HCT116 (cell line): ENCODE measurements at regions not wholly inside any gene's neighbourhood (a gene's known extent, or its start where the extent isn't known, plus 50 kb on each side); places are given as distances from the start of the nearest gene placed in this dataset.

Source experiments
- ATAC-seq: fragments of 200-7000 bp; cut with Tn5 transposase; 2 replicates; pipeline ENCODE4 v1.9.1; 2020; ENCODE audit warnings: mild to moderate bottlenecking, moderate library complexity
- BruUV-seq: library from RNA; stranded (reverse); fragments of 400-500 nt; replicated peaks from 2 replicates; lab custom pipeline; 2021; lab: Mats Ljungman, UMichigan
- CTCF ChIA-PET: fragments of 300-600 bp; sonication (Branson Sonifier 250); formaldehyde crosslinking; loops from one replicate; lab custom pipeline; 2021; ENCODE audit warnings: antibody characterized with exemption; lab: Charles Lee
- POLR2A ChIA-PET: fragments of 300-600, 350-600 bp; sonication (Branson Sonifier 250); formaldehyde crosslinking; loops from one replicate; lab custom pipeline; 2021; ENCODE audit warnings: antibody characterized with exemption; lab: Charles Lee
- RAD21 ChIA-PET, 2 experiments: fragments of 300-600 bp; sonication (Branson Sonifier 250); formaldehyde crosslinking; loops; one replicate each; lab custom pipeline; 2023; ENCODE audit warnings: low total read pairs in 2 of 2; ENCODE audit not compliant: uncharacterized antibody in 2 of 2, unreplicated experiment in 2 of 2, low non-redundant PET in 1 of 2; lab: Charles Lee
- DNase-seq: peaks from one replicate; pipeline ENCODE4 v3.0.0-alpha.2; 2010; ENCODE audit warnings: low read depth, low spot score
- H2AFZ ChIP-seq: fragments of 200-600 bp; shearing (Covaris generic), sonication (generic); 2 replicates; pipeline ENCODE4 v1.6.1; 2017; ENCODE audit warnings: low read depth, mixed run types, mixed read lengths, antibody characterized with exemption, low read length; ENCODE audit not compliant: poor library complexity, severe bottlenecking
- H3K27ac ChIP-seq: 2 replicates; pipeline ENCODE4 v1.5.1; 2012; ENCODE audit warnings: low read depth, low read length
- H3K27me3 ChIP-seq: fragments of 200-600 bp; sonication (generic); 2 replicates; pipeline ENCODE4 v1.6.1; 2016; ENCODE audit warnings: mixed run types, low read length, mixed read lengths; ENCODE audit not compliant: insufficient read depth
- H3K36me3 ChIP-seq, 2 experiments: fragments of 200-500 bp in 1 of 2; fragments of 200-600 bp in 1 of 2; sonication (Bioruptor generic) in 1 of 2; sonication (generic) in 1 of 2; 2 replicates each; pipeline versions ENCODE4 v1.5.1 to v1.6.1; 2014 to 2016; ENCODE audit warnings: low read length in 2 of 2, inconsistent platforms in 1 of 2, mixed read lengths in 1 of 2, mixed run types in 1 of 2; ENCODE audit not compliant: insufficient read depth in 2 of 2, control insufficient read depth in 1 of 2
- H3K4me1 ChIP-seq, 2 experiments: fragments of 200-600 bp in 1 of 2; sonication (generic) in 1 of 2; 2 replicates each; pipeline versions ENCODE4 v1.5.1 to v1.6.1; 2012 to 2017; ENCODE audit warnings: low read length in 2 of 2, inconsistent platforms in 1 of 2, mild to moderate bottlenecking in 1 of 2, mixed read lengths in 1 of 2, mixed run types in 1 of 2, moderate library complexity in 1 of 2; ENCODE audit not compliant: insufficient read depth in 2 of 2, control insufficient read depth in 1 of 2
- H3K4me2 ChIP-seq: fragments of 200-600 bp; sonication (generic); 2 replicates; pipeline ENCODE4 v1.6.1; 2017; ENCODE audit warnings: mixed run types, low read length, mixed read lengths
- H3K4me3 ChIP-seq, 2 experiments: fragments of 200-600 bp in 1 of 2; sonication (generic) in 1 of 2; replicated peaks in 1 of 2; 2 replicates each; pipeline ENCODE4 v1.5.1; 2011 to 2016; ENCODE audit warnings: low read length in 2 of 2, control low read depth in 1 of 2, low read depth in 1 of 2, mild to moderate bottlenecking in 1 of 2, mixed read lengths in 1 of 2, mixed run types in 1 of 2
- H3K79me2 ChIP-seq: fragments of 200-600 bp; sonication (generic); 2 replicates; pipeline ENCODE4 v1.6.1; 2017; ENCODE audit warnings: mild to moderate bottlenecking, mixed run types, low read length, moderate library complexity, mixed read lengths; ENCODE audit not compliant: insufficient read depth
- H3K9ac ChIP-seq: fragments of 200-600 bp; sonication (generic); 2 replicates; pipeline ENCODE4 v1.6.1; 2016; ENCODE audit warnings: low read length, mixed read lengths
- H3K9me2 ChIP-seq: fragments of 200-600 bp; sonication (generic), shearing (Covaris generic); 2 replicates; pipeline ENCODE4 v1.6.1; 2017; ENCODE audit warnings: mixed run types, mild to moderate bottlenecking, moderate library complexity; ENCODE audit not compliant: insufficient read depth
- H3K9me3 ChIP-seq, 2 experiments: fragments of 200-500 bp in 1 of 2; fragments of 200-600 bp in 1 of 2; sonication (Bioruptor generic) in 1 of 2; sonication (generic) in 1 of 2; 2 replicates each; pipeline ENCODE4 v1.6.1; 2014 to 2017; ENCODE audit warnings: low read length in 2 of 2, mixed read lengths in 2 of 2, inconsistent platforms in 1 of 2, low read depth in 1 of 2, mild to moderate bottlenecking in 1 of 2, mixed run types in 1 of 2, moderate library complexity in 1 of 2; ENCODE audit not compliant: control insufficient read depth in 1 of 2, insufficient read depth in 1 of 2
- H4K20me1 ChIP-seq: fragments of 200-600 bp; sonication (generic), shearing (Covaris generic); 2 replicates; pipeline ENCODE4 v1.6.1; 2017; ENCODE audit warnings: mixed run types, mild to moderate bottlenecking, moderate library complexity; ENCODE audit not compliant: insufficient read depth
- CBX3 ChIP-seq: IDR thresholded peaks from 2 replicates; pipeline ENCODE4 v1.6.1; 2012; ENCODE audit warnings: low read depth
- CEBPB ChIP-seq: IDR thresholded peaks from 2 replicates; pipeline ENCODE4 v1.6.1; 2012; ENCODE audit warnings: low read depth
- CTCF ChIP-seq, 3 experiments: fragments of 200-600 bp in 1 of 3; sonication (generic) in 1 of 3; IDR thresholded peaks in 2 of 3; conservative IDR thresholded peaks in 1 of 3; 2 replicates each; pipeline ENCODE4 v1.5.1; 2012 to 2017; ENCODE audit warnings: low read depth in 2 of 3, low read length in 2 of 3, antibody characterized with exemption in 1 of 3, borderline replicate concordance in 1 of 3, control low read depth in 1 of 3, mild to moderate bottlenecking in 1 of 3, mixed read lengths in 1 of 3, mixed run types in 1 of 3, moderate library complexity in 1 of 3; ENCODE audit not compliant: insufficient read depth in 1 of 3
- ELF1 ChIP-seq: IDR thresholded peaks from 2 replicates; pipeline ENCODE4 v1.6.1; 2012; ENCODE audit warnings: low read depth, borderline replicate concordance
- EZH2phosphoT487 ChIP-seq: fragments of 200-600 bp; IDR thresholded peaks from 2 replicates; pipeline ENCODE4 v1.6.1; 2018; ENCODE audit warnings: antibody characterized with exemption, borderline replicate concordance
- JUND ChIP-seq: IDR thresholded peaks from 2 replicates; pipeline ENCODE4 v1.6.1; 2012
- POLR2A ChIP-seq: IDR thresholded peaks from 2 replicates; pipeline ENCODE4 v1.7.0; 2011; ENCODE audit warnings: borderline replicate concordance; ENCODE audit not compliant: insufficient read depth, insufficient read length; ENCODE audit errors: extremely low read depth
- POLR2AphosphoS5 ChIP-seq: IDR thresholded peaks from 2 replicates; pipeline ENCODE4 v1.6.1; 2011; ENCODE audit warnings: mild to moderate bottlenecking, low read depth, low read length, moderate library complexity
- RAD21 ChIP-seq: IDR thresholded peaks from 2 replicates; pipeline ENCODE4 v1.6.1; 2012; ENCODE audit warnings: low read depth, mild to moderate bottlenecking
- SP1 ChIP-seq: IDR thresholded peaks from 2 replicates; pipeline ENCODE4 v1.6.1; 2012; ENCODE audit warnings: low read depth
- YY1 ChIP-seq: IDR thresholded peaks from 2 replicates; pipeline ENCODE4 v1.6.1; 2011; ENCODE audit warnings: low read length, low read depth, moderate library complexity, mild to moderate bottlenecking; ENCODE audit not compliant: insufficient replicate concordance; ENCODE audit errors: extremely low read depth
- ZFX ChIP-seq: fragments of 450-650 bp; IDR thresholded peaks from 2 replicates; pipeline ENCODE4 v1.6.1; 2017
- ZNF274 ChIP-seq: fragments of 200-500 bp; sonication (Bioruptor generic); IDR thresholded peaks from 2 replicates; pipeline ENCODE4 v1.6.1; 2014; ENCODE audit warnings: mild to moderate bottlenecking, low read depth, low read length, inconsistent platforms
- intact Hi-C: fragments of 100-400 bp; cut with micrococcal nuclease; formaldehyde crosslinking; loops from 2 replicates; pipeline ENCODE4 v1.10.0; 2022
- TF ChIP-seq, protein P1 (sequence below): IDR thresholded peaks from 2 replicates; pipeline ENCODE4 v1.6.1; 2012
- TF ChIP-seq, protein P2 (sequence below): IDR thresholded peaks from 2 replicates; pipeline ENCODE4 v1.6.1; 2012
- TF ChIP-seq, protein P3 (sequence below): IDR thresholded peaks from 2 replicates; pipeline ENCODE4 v1.6.1; 2012; ENCODE audit warnings: low read depth
- TF ChIP-seq, protein P4 (sequence below): IDR thresholded peaks from 2 replicates; pipeline ENCODE4 v1.6.1; 2011; ENCODE audit warnings: mild to moderate bottlenecking, low read length, moderate library complexity; ENCODE audit not compliant: insufficient replicate concordance; ENCODE audit errors: extremely low read depth

- Histone ChIP-seq H3K4me2 (no peak overlapping the region), H3K9me3 (no peaks in the 10 kb centered on the region), H3K4me3 (no peak overlapping the region), H3K27me3 (no peaks in the 10 kb centered on the region), H3K4me1 (no peaks in the 10 kb centered on the region), H2AFZ (no peak overlapping the region), H3K27ac (no peak overlapping the region), H3K36me3 (no peaks in the 10 kb centered on the region), H4K20me1 (no peaks in the 10 kb centered on the region), H3K79me2 (no peaks in the 10 kb centered on the region), H3K9ac (no peak overlapping the region), H3K9me2 (no peaks in the 10 kb centered on the region)
- DNase-seq (no peak), ATAC-seq (no peak)
- RAD21 ChIA-PET = no interaction called here
- POLR2A ChIA-PET = no interaction called here
- CTCF ChIA-PET = no interaction called here
- BruUV-seq = no TSS peak
- intact Hi-C loops = no loop called here
- TF ChIP-seq EZH2phosphoT487 = no peak
- no peak for TF ChIP-seq ZFX
- TF ChIP-seq POLR2A = no peak
- no peak for TF ChIP-seq CTCF (IDR thresholded peaks at IDR 0.05 in 2 of 3, conservative IDR thresholded peaks at IDR 0.05 in 1 of 3; ENCODE audit: borderline replicate concordance in 1 of 3, insufficient read depth in 1 of 3, low read depth in 2 of 3, low read length in 2 of 3)
- no peak for TF ChIP-seq POLR2AphosphoS5
- TF ChIP-seq YY1 = no peak
- TF ChIP-seq, protein P1, sequence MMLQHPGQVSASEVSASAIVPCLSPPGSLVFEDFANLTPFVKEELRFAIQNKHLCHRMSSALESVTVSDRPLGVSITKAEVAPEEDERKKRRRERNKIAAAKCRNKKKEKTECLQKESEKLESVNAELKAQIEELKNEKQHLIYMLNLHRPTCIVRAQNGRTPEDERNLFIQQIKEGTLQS = no peak
- no peak for TF ChIP-seq SP1
- no peak for TF ChIP-seq ELF1
- TF ChIP-seq CBX3 = no peak
- TF ChIP-seq, protein P2, sequence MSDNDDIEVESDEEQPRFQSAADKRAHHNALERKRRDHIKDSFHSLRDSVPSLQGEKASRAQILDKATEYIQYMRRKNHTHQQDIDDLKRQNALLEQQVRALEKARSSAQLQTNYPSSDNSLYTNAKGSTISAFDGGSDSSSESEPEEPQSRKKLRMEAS = no peak
- TF ChIP-seq, protein P3, sequence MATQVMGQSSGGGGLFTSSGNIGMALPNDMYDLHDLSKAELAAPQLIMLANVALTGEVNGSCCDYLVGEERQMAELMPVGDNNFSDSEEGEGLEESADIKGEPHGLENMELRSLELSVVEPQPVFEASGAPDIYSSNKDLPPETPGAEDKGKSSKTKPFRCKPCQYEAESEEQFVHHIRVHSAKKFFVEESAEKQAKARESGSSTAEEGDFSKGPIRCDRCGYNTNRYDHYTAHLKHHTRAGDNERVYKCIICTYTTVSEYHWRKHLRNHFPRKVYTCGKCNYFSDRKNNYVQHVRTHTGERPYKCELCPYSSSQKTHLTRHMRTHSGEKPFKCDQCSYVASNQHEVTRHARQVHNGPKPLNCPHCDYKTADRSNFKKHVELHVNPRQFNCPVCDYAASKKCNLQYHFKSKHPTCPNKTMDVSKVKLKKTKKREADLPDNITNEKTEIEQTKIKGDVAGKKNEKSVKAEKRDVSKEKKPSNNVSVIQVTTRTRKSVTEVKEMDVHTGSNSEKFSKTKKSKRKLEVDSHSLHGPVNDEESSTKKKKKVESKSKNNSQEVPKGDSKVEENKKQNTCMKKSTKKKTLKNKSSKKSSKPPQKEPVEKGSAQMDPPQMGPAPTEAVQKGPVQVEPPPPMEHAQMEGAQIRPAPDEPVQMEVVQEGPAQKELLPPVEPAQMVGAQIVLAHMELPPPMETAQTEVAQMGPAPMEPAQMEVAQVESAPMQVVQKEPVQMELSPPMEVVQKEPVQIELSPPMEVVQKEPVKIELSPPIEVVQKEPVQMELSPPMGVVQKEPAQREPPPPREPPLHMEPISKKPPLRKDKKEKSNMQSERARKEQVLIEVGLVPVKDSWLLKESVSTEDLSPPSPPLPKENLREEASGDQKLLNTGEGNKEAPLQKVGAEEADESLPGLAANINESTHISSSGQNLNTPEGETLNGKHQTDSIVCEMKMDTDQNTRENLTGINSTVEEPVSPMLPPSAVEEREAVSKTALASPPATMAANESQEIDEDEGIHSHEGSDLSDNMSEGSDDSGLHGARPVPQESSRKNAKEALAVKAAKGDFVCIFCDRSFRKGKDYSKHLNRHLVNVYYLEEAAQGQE = no peak
- no peak for TF ChIP-seq CEBPB
- no peak for TF ChIP-seq RAD21
- TF ChIP-seq JUND = no peak
- TF ChIP-seq ZNF274 = no peak
- TF ChIP-seq, protein P4, sequence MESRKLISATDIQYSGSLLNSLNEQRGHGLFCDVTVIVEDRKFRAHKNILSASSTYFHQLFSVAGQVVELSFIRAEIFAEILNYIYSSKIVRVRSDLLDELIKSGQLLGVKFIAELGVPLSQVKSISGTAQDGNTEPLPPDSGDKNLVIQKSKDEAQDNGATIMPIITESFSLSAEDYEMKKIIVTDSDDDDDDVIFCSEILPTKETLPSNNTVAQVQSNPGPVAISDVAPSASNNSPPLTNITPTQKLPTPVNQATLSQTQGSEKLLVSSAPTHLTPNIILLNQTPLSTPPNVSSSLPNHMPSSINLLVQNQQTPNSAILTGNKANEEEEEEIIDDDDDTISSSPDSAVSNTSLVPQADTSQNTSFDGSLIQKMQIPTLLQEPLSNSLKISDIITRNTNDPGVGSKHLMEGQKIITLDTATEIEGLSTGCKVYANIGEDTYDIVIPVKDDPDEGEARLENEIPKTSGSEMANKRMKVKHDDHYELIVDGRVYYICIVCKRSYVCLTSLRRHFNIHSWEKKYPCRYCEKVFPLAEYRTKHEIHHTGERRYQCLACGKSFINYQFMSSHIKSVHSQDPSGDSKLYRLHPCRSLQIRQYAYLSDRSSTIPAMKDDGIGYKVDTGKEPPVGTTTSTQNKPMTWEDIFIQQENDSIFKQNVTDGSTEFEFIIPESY = no peak
These were observed 517.2 kb upstream of the CBLB start for GRCh38 chr3:106386050-106386449.
